ENCODE measurements at regions not wholly inside any gene's neighbourhood (a gene's known extent, or its start where the extent isn't known, plus 50 kb on each side); places are given as distances from the start of the nearest gene placed in this dataset.

GRCh38 chr10:44301781-44302355, 83.0 kb downstream of the CXCL12 start:
- no peak for DNase-seq (ENCODE audit: low read depth in 2 of 2)

- DNase-seq (ENCODE audit: low read depth in 2 of 2) = no peak
Measured at GRCh38 chr10:44300666-44301649, 83.9 kb downstream of the CXCL12 start.

- DNase-seq (ENCODE audit: low read depth in 2 of 2) = no peak
Measured at GRCh38 chr10:44298713-44299112, 86.2 kb downstream of the CXCL12 start.

GRCh38 chr10:44297963-44298362, 86.9 kb downstream of the CXCL12 start:
- no peak for DNase-seq (ENCODE audit: low read depth in 2 of 2)

- no peak for DNase-seq (ENCODE audit: low read depth in 2 of 2)
Measured at GRCh38 chr10:44295644-44296241, 89.2 kb downstream of the CXCL12 start.

- no peak for DNase-seq (ENCODE audit: low read depth in 2 of 2)
Measured at GRCh38 chr10:44294726-44295412, 90.0 kb downstream of the CXCL12 start.

GRCh38 chr10:44293842-44294241, 91.1 kb downstream of the CXCL12 start:
- DNase-seq (ENCODE audit: low read depth in 2 of 2) = no peak

- no peak for DNase-seq (ENCODE audit: low read depth in 2 of 2)
Measured at GRCh38 chr10:44293306-44293778, 91.6 kb downstream of the CXCL12 start.

GRCh38 chr10:44292390-44293002, 92.4 kb downstream of the CXCL12 start:
- DNase-seq (ENCODE audit: low read depth in 2 of 2) = no peak

GRCh38 chr10:44291091-44291490, 93.8 kb downstream of the CXCL12 start:
- DNase-seq (ENCODE audit: low read depth in 2 of 2) = no peak

GRCh38 chr10:44289125-44289524, 95.8 kb downstream of the CXCL12 start:
- DNase-seq (ENCODE audit: low read depth in 2 of 2) = no peak

GRCh38 chr10:44287408-44287807, 97.5 kb downstream of the CXCL12 start:
- DNase-seq (ENCODE audit: low read depth in 2 of 2) = no peak

GRCh38 chr10:44284198-44285084, 100.5 kb downstream of the CXCL12 start:
- DNase-seq (ENCODE audit: low read depth in 2 of 2) = no peak

GRCh38 chr10:44282626-44283300, 102.1 kb downstream of the CXCL12 start:
- no peak for DNase-seq (ENCODE audit: low read depth in 2 of 2)

- DNase-seq (ENCODE audit: low read depth in 2 of 2) = no peak
Measured at GRCh38 chr10:44281662-44282061, 103.2 kb downstream of the CXCL12 start.

GRCh38 chr10:44281089-44281613, 103.7 kb downstream of the CXCL12 start:
- DNase-seq (ENCODE audit: low read depth in 2 of 2) = no peak

GRCh38 chr10:44280226-44281014, 104.5 kb downstream of the CXCL12 start:
- no peak for DNase-seq (ENCODE audit: low read depth in 2 of 2)

GRCh38 chr10:44279426-44280126, 105.3 kb downstream of the CXCL12 start:
- DNase-seq (ENCODE audit: low read depth in 2 of 2) = no peak

Data from stimulated activated CD8-positive, alpha-beta memory T cell treated with anti-CD3 and anti-CD28 coated beads, Interleukin-7, amount 100 ng/mL, for 4 hours (primary cell).